ENCODE measurements at regions not wholly inside any gene's neighbourhood (a gene's known extent, or its start where the extent isn't known, plus 50 kb on each side); places are given as distances from the start of the nearest gene placed in this dataset.

GRCh38 chr14:51500776-51501175, 150.9 kb upstream of the FRMD6 start:
- TF ChIP-seq, protein P1, sequence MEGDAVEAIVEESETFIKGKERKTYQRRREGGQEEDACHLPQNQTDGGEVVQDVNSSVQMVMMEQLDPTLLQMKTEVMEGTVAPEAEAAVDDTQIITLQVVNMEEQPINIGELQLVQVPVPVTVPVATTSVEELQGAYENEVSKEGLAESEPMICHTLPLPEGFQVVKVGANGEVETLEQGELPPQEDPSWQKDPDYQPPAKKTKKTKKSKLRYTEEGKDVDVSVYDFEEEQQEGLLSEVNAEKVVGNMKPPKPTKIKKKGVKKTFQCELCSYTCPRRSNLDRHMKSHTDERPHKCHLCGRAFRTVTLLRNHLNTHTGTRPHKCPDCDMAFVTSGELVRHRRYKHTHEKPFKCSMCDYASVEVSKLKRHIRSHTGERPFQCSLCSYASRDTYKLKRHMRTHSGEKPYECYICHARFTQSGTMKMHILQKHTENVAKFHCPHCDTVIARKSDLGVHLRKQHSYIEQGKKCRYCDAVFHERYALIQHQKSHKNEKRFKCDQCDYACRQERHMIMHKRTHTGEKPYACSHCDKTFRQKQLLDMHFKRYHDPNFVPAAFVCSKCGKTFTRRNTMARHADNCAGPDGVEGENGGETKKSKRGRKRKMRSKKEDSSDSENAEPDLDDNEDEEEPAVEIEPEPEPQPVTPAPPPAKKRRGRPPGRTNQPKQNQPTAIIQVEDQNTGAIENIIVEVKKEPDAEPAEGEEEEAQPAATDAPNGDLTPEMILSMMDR (IDR thresholded peaks at IDR 0.05) = no peak
- no peak for TF ChIP-seq POLR2AphosphoS5 (IDR thresholded peaks at IDR 0.05)
- TF ChIP-seq EP300 (IDR thresholded peaks at IDR 0.05) = no peak
- TF ChIP-seq POLR2A (IDR thresholded peaks at IDR 0.05) = no peak
